CD4-positive, alpha-beta T cell (primary cell): ENCODE measurements at regions not wholly inside any gene's neighbourhood (a gene's known extent, or its start where the extent isn't known, plus 50 kb on each side); places are given as distances from the start of the nearest gene placed in this dataset.

Source experiments
- ATAC-seq: fragments of 200-7000 bp; cut with Tn5 transposase; one replicate; pipeline ENCODE4 v1.10.0; 2022; ENCODE audit warnings: mild to moderate bottlenecking; ENCODE audit not compliant: poor library complexity
- CTCF ChIA-PET: fragments of 350-600 bp; sonication (Branson Sonifier 250); formaldehyde crosslinking; loops from one replicate; lab custom pipeline; 2021; ENCODE audit warnings: antibody characterized with exemption, inconsistent platforms; lab: Charles Lee
- POLR2A ChIA-PET: fragments of 350-600 bp; sonication (Branson Sonifier 250); formaldehyde crosslinking; loops from one replicate; lab custom pipeline; 2021; ENCODE audit warnings: antibody characterized with exemption, inconsistent platforms; lab: Charles Lee
- DNase-seq, 14 experiments: peaks; one replicate each; pipeline ENCODE4 v3.0.0-alpha.2; 2013 to 2020; ENCODE audit warnings: mixed read lengths in 2 of 14
- H3K27ac ChIP-seq, 2 donors: one replicate each; pipeline versions ENCODE4 v1.5.1 to v1.7.0; 2013; ENCODE audit warnings: low read length in 2 of 2, low read depth in 1 of 2, mild to moderate bottlenecking in 1 of 2
- H3K27me3 ChIP-seq, 2 experiments: 1 replicate in 1 of 2; 2 replicates in 1 of 2; pipeline versions ENCODE4 v1.6.1 to v1.7.0; 2013; ENCODE audit warnings: low read length in 2 of 2, control low read depth in 1 of 2, mild to moderate bottlenecking in 1 of 2, moderate library complexity in 1 of 2; ENCODE audit not compliant: insufficient read depth in 2 of 2, control insufficient read depth in 1 of 2
- H3K36me3 ChIP-seq: one replicate; pipeline ENCODE4 v1.6.1; 2013; ENCODE audit warnings: low read length, control low read depth; ENCODE audit not compliant: insufficient read depth
- H3K4me1 ChIP-seq: one replicate; pipeline ENCODE4 v1.6.1; 2013; ENCODE audit warnings: low read length, control low read depth; ENCODE audit not compliant: insufficient read depth
- H3K4me3 ChIP-seq: one replicate; pipeline ENCODE4 v1.5.1; 2013; ENCODE audit warnings: mild to moderate bottlenecking, low read length, moderate library complexity
- H3K9me3 ChIP-seq, 2 experiments: 1 replicate in 1 of 2; 2 replicates in 1 of 2; pipeline versions ENCODE4 v1.6.1 to v1.7.0; 2013; ENCODE audit warnings: low read length in 2 of 2, mild to moderate bottlenecking in 2 of 2, control low read depth in 1 of 2, moderate library complexity in 1 of 2; ENCODE audit not compliant: control insufficient read depth in 1 of 2, insufficient read depth in 1 of 2
- H3K27ac Mint-ChIP-seq: one replicate; pipeline ENCODE4 v1.8.0; 2020; ENCODE audit warnings: mixed read lengths
- H3K27me3 Mint-ChIP-seq: one replicate; pipeline ENCODE4 v1.8.0; 2021; ENCODE audit warnings: mixed read lengths
- H3K36me3 Mint-ChIP-seq: one replicate; pipeline ENCODE4 v1.8.0; 2021; ENCODE audit warnings: low read depth, mixed read lengths
- H3K4me1 Mint-ChIP-seq: one replicate; pipeline ENCODE4 v1.8.0; 2021; ENCODE audit warnings: low read depth, mixed read lengths
- H3K4me3 Mint-ChIP-seq: one replicate; pipeline ENCODE4 v1.8.0; 2020; ENCODE audit warnings: mild to moderate bottlenecking, mixed read lengths
- H3K9me3 Mint-ChIP-seq: one replicate; pipeline ENCODE4 v1.8.0; 2020; ENCODE audit warnings: mixed read lengths
- intact Hi-C, 2 experiments: fragments of 100-400 bp; cut with DNase I in 1 of 2; cut with micrococcal nuclease in 1 of 2; formaldehyde crosslinking; loops; one replicate each; pipeline versions ENCODE4 v1.15.1 to v1.9.0; 2023 to 2025; cut with DNase I, micrococcal nuclease
- TF ChIP-seq, protein P1 (sequence below): fragments of 200-600 bp; IDR thresholded peaks from one replicate; pipeline ENCODE4 v1.8.0; 2022; ENCODE audit warnings: antibody characterized with exemption, mild to moderate bottlenecking

DNA sequence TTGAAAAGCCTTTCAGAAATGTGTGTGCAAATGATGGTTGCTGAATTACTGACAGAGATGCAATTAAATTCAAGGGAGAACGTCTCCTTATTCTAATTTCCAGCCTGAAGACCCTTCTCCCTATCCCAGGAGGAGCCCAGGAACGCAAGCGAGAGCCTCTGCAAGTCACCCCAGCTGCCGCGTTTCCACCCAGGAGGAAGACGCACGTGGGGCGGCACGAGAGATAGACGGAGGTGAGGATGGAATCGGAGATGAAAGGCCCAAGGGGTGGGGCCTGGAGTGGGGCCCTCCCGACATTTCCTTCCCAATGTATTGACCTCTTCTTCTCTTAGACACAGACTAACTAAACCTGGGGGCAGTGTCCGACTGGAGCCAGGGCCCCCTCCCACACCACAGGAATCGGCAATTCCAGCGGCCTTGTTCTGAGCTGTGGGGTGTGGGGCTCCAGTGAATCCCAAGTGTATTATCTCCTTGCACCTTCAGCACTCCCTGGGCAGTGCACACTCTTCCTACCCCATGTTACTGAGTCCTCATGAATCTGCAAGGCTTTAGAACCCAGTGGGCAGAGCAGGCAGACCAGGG, 322.5 kb downstream of the AJAP1 start:
- no peaks in the 10 kb centered on the region for H3K36me3 Mint-ChIP-seq
- peaks cover 22% of the 10 kb centered on the region for H3K27me3 Mint-ChIP-seq
- H3K4me1 ChIP-seq = no peaks in the 10 kb centered on the region
- TF ChIP-seq, protein P1, sequence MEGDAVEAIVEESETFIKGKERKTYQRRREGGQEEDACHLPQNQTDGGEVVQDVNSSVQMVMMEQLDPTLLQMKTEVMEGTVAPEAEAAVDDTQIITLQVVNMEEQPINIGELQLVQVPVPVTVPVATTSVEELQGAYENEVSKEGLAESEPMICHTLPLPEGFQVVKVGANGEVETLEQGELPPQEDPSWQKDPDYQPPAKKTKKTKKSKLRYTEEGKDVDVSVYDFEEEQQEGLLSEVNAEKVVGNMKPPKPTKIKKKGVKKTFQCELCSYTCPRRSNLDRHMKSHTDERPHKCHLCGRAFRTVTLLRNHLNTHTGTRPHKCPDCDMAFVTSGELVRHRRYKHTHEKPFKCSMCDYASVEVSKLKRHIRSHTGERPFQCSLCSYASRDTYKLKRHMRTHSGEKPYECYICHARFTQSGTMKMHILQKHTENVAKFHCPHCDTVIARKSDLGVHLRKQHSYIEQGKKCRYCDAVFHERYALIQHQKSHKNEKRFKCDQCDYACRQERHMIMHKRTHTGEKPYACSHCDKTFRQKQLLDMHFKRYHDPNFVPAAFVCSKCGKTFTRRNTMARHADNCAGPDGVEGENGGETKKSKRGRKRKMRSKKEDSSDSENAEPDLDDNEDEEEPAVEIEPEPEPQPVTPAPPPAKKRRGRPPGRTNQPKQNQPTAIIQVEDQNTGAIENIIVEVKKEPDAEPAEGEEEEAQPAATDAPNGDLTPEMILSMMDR = no peak
- H3K4me3 Mint-ChIP-seq = no peak overlapping the region
- H3K4me3 ChIP-seq = no peak overlapping the region
- H3K27me3 ChIP-seq = peaks cover 0 to 5% of the 10 kb centered on the region in 2 experiments
- intact Hi-C loops = no loop called here
- H3K9me3 ChIP-seq = peaks cover 0 to 11% of the 10 kb centered on the region in 2 experiments
- no peaks in the 10 kb centered on the region for H3K36me3 ChIP-seq
- ChIA-PET POLR2A (no interaction called here), CTCF (no interaction called here)
- ATAC-seq (no peak), DNase-seq (no peak)
- H3K27ac Mint-ChIP-seq = no peak overlapping the region
- no peaks in the 10 kb centered on the region for H3K9me3 Mint-ChIP-seq
- no peak overlapping the region for H3K27ac ChIP-seq
- H3K4me1 Mint-ChIP-seq = no peaks in the 10 kb centered on the region

DNA sequence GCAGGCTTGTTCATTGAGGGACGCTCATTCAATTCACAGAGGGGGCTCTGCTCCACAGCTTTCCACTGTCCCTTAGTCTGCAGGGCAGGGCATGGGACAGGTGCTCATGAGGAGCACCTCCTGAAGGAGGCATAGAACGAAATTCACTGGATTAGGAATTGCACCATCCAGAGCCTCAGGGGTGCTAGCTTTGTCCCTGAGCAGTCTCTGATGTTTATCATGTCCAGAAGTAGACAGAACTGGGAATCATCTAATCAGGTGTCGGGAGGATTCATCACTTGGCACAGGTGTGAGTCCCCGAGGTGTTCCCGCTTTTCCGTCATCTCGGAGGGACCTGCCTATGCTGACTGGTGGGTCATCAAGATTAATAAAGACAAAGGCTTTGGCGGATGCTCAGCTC, 321.4 kb downstream of the AJAP1 start:
- Mint-ChIP-seq H3K27ac (no peak overlapping the region), H3K9me3 (no peaks in the 10 kb centered on the region), H3K36me3 (no peaks in the 10 kb centered on the region), H3K4me1 (no peaks in the 10 kb centered on the region), H3K27me3 (peaks cover 18% of the 10 kb centered on the region), H3K4me3 (no peak overlapping the region)
- Histone ChIP-seq H3K27me3 (peaks cover 0 to 5% of the 10 kb centered on the region in 2 experiments), H3K36me3 (no peaks in the 10 kb centered on the region), H3K27ac (no peak overlapping the region), H3K4me1 (no peaks in the 10 kb centered on the region), H3K4me3 (no peak overlapping the region), H3K9me3 (peaks cover 0 to 11% of the 10 kb centered on the region in 2 experiments)
- CTCF ChIA-PET = no interaction called here
- TF ChIP-seq, protein P1 = no peak
- POLR2A ChIA-PET = no interaction called here
- DNase-seq (no peak), ATAC-seq (no peak)
- intact Hi-C loops = no loop called here

DNA sequence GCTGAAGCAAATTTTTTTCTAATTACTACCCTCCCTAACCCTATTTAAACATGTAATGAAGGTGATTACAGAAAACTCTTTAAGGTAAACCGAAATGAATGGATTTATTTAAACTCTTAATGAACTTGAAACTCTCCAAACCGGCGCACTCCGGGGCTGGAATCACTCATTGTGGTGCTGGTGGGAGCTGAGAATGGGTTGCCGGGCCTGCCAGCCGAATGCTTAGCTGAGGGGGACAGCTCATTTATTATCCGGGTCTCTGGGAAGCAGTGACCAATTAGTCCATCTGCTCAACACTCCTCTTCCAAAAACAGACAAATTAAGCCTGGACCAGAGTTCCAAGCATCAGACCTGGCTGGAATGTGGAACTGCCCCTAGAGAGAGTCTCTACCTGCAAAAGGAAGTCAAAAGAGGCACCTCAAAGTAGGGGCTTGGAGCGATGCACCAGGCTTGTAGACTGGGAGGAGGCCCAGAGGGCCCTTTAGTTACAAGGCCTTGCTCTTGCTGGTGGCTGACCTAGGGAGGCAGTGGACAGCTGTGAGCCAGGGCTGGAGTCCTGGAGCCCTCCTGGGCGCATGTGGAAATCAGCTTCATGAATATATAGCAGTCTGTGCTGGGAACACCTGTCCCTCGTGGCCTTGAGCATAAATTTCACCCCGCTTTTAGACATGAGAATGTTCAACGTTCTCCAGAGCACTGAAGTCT, 320.7 kb downstream of the AJAP1 start:
- H3K27ac ChIP-seq = no peak overlapping the region
- ATAC-seq (no peak), DNase-seq (no peak)
- no peak overlapping the region for H3K4me3 ChIP-seq
- H3K27me3 ChIP-seq = peaks cover 0 to 5% of the 10 kb centered on the region in 2 experiments
- intact Hi-C loops = no loop called here
- POLR2A ChIA-PET = no interaction called here
- H3K36me3 ChIP-seq = no peaks in the 10 kb centered on the region
- TF ChIP-seq, protein P1 = no peak
- Mint-ChIP-seq H3K36me3 (no peaks in the 10 kb centered on the region), H3K27ac (no peak overlapping the region), H3K4me3 (no peak overlapping the region), H3K4me1 (no peaks in the 10 kb centered on the region), H3K9me3 (no peaks in the 10 kb centered on the region), H3K27me3 (peaks cover 15% of the 10 kb centered on the region)
- H3K9me3 ChIP-seq = peaks cover 0 to 9% of the 10 kb centered on the region in 2 experiments
- H3K4me1 ChIP-seq = no peaks in the 10 kb centered on the region
- CTCF ChIA-PET = no interaction called here
